OCI-LY3 (cell line): ENCODE measurements at regions not wholly inside any gene's neighbourhood (a gene's known extent, or its start where the extent isn't known, plus 50 kb on each side); places are given as distances from the start of the nearest gene placed in this dataset.

ENCODE experiments used
- H2AFZ ChIP-seq: fragments of 200-600, 300-600 bp; shearing (Covaris generic); 2 replicates; pipeline ENCODE4 v1.6.0; 2014; ENCODE audit warnings: antibody characterized with exemption, low read depth, low read length
- H3K27ac ChIP-seq: fragments of 200-600, 300-600 bp; sonication (generic); 2 replicates; pipeline ENCODE4 v1.5.1; 2014; ENCODE audit warnings: mild to moderate bottlenecking, low read length, moderate library complexity, mixed read lengths
- H3K27me3 ChIP-seq: fragments of 200-600, 300-600 bp; sonication (generic); 2 replicates; pipeline ENCODE4 v1.6.1; 2014; ENCODE audit warnings: low read depth, low read length, mixed read lengths
- H3K36me3 ChIP-seq: fragments of 200-600, 300-600 bp; sonication (generic); replicated peaks from 2 replicates; pipeline ENCODE3; 2014; ENCODE audit warnings: low read depth, low read length, mixed read lengths
- H3K4me1 ChIP-seq: fragments of 300-600, 200-600 bp; sonication (generic); 2 replicates; pipeline ENCODE4 v1.6.1; 2014; ENCODE audit warnings: low read length, mixed read lengths
- H3K4me2 ChIP-seq: fragments of 200-600, 300-600 bp; sonication (generic); 2 replicates; pipeline ENCODE4 v1.6.1; 2014; ENCODE audit warnings: low read length, mixed read lengths
- H3K4me3 ChIP-seq: fragments of 300-600, 200-600 bp; sonication (generic); 2 replicates; pipeline ENCODE4 v1.5.1; 2014; ENCODE audit warnings: antibody characterized with exemption, mild to moderate bottlenecking, low read length, moderate library complexity
- H3K79me2 ChIP-seq: fragments of 300-600, 200-600 bp; shearing (Covaris generic); 2 replicates; pipeline ENCODE4 v1.6.1; 2014; ENCODE audit warnings: mild to moderate bottlenecking, low read length, mixed read lengths
- H3K9ac ChIP-seq: fragments of 300-600, 200-600 bp; shearing (Covaris generic); 2 replicates; pipeline ENCODE4 v1.6.0; 2014; ENCODE audit warnings: mild to moderate bottlenecking, low read length, moderate library complexity
- H3K9me3 ChIP-seq: fragments of 200-600, 300-600 bp; shearing (Covaris generic); 2 replicates; pipeline ENCODE4 v1.6.1; 2014; ENCODE audit warnings: low read length, mixed read lengths; ENCODE audit not compliant: insufficient read depth
- H4K20me1 ChIP-seq: fragments of 200-600, 300-600 bp; sonication (generic); 2 replicates; pipeline ENCODE4 v1.6.1; 2016; ENCODE audit warnings: low read length, mixed read lengths; ENCODE audit not compliant: insufficient read depth
- CTCF ChIP-seq: fragments of 200-600, 300-600 bp; sonication (generic); IDR thresholded peaks from 2 replicates; pipeline ENCODE4 v1.5.1; 2014; ENCODE audit warnings: antibody characterized with exemption, low read length, low read depth
- EZH2phosphoT487 ChIP-seq: fragments of 200-600 bp; shearing (Covaris generic); IDR thresholded peaks from 2 replicates; pipeline ENCODE4 v1.6.1; 2018; ENCODE audit warnings: antibody characterized with exemption, mixed run types, low read depth

DNA sequence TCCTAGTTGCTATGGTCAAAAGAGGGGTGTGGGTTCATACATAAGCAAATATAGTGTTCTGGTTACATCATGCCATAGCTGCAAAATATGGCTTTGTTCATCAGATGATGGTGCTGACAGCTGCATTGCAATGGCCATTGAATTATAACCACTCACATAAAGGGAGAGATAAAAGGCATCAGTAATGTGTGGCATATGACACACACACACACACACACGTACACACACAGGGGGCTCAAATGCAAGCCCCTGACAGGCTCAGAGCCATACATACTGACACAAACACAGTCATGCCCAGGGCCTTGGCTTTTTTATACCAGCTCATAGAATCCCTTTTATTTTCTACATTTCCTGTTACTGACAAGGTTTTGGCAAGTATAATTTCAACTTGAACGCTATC lies 698.9 kb downstream of the BCL11B start:
- TF ChIP-seq EZH2phosphoT487: no peak
- no peak for TF ChIP-seq CTCF
- no peak overlapping the region for H3K27ac ChIP-seq

DNA sequence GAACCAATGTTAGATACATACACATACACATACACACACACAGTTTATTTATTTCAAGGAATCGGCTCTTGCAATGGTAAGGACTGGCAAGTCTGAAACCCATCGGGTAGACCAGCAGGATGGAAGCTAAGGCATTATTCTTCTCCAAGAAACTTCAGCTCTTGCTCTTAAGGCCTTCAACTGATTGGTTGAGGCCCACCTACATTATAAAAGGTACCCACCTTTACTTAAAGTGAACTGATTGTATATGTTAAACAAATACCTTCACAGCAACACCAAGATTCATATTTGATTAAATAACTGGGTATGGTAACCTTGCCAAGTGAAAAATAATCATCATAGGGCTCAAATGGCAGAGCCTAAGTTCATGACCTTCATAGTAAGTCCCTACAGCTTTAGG lies 695.5 kb downstream of the BCL11B start:
- Histone ChIP-seq H2AFZ (no peak overlapping the region), H3K27me3 (peaks cover 7% of the 10 kb centered on the region), H3K27ac (no peak overlapping the region), H3K79me2 (no peaks in the 10 kb centered on the region), H4K20me1 (no peaks in the 10 kb centered on the region), H3K4me2 (no peak overlapping the region), H3K4me3 (no peak overlapping the region), H3K36me3 (no peaks in the 10 kb centered on the region), H3K9ac (no peak overlapping the region), H3K4me1 (no peaks in the 10 kb centered on the region), H3K9me3 (no peaks in the 10 kb centered on the region)
- no peak for TF ChIP-seq EZH2phosphoT487
- TF ChIP-seq CTCF: no peak

More for the DNA sequence above, 698.9 kb downstream of the BCL11B start:
- Histone ChIP-seq H3K4me3 (no peak overlapping the region), H3K27me3 (no peaks in the 10 kb centered on the region), H2AFZ (no peak overlapping the region), H3K4me1 (no peaks in the 10 kb centered on the region), H3K79me2 (no peaks in the 10 kb centered on the region), H3K9me3 (no peaks in the 10 kb centered on the region), H3K9ac (no peak overlapping the region), H3K4me2 (no peak overlapping the region), H3K36me3 (no peaks in the 10 kb centered on the region), H4K20me1 (no peaks in the 10 kb centered on the region)

DNA sequence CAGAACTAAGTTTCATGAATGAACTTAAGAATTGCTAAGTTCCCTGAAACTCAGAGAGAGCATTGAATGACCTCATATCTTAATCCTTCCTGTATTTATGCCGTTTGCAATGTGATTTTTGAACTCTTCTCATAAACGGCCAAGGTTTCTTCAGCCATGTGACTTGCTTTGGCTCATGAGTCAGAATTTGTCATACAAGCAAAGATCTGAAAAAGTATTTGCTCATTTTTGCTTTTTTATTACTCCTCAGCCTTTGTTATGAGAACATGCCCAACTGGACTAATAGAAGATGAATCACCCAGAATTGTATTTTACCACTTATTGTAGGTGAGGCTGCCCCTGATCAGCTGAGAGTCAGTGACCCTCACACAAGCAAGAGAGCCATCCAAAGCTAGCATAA lies 693.8 kb downstream of the BCL11B start:
- H3K79me2 ChIP-seq: no peaks in the 10 kb centered on the region
- no peak overlapping the region for H3K4me2 ChIP-seq
- H3K9me3 ChIP-seq: no peaks in the 10 kb centered on the region
- H3K36me3 ChIP-seq: no peaks in the 10 kb centered on the region
- H3K4me1 ChIP-seq: no peaks in the 10 kb centered on the region
- H4K20me1 ChIP-seq: no peaks in the 10 kb centered on the region
- peaks cover 22% of the 10 kb centered on the region for H3K27me3 ChIP-seq
- H3K9ac ChIP-seq: no peak overlapping the region
- no peak overlapping the region for H3K4me3 ChIP-seq
- H2AFZ ChIP-seq: no peak overlapping the region
- TF ChIP-seq CTCF (no peak), EZH2phosphoT487 (no peak)
- no peak overlapping the region for H3K27ac ChIP-seq

DNA sequence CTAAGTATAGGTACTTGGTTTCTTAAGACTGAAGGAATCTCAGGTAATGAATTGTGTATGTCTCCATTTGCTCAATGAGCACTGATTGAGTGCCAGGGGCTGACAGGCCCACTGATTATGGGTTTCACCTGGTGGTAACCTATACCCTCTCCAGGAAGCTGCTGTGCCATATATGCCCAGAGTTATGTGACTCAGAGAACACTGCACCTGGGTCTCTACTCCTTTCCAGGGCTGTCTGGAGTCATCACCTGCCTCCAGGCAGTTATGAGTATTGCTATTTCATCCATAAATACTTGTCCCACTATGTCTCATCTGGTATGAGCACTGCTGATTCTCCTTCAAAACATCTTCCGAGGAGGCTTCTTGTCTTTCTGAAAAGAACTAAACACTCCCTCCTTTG lies 692.9 kb downstream of the BCL11B start:
- Histone ChIP-seq H3K4me3 (no peak overlapping the region), H3K27me3 (peaks cover 22% of the 10 kb centered on the region), H3K4me2 (no peak overlapping the region), H4K20me1 (no peaks in the 10 kb centered on the region), H3K79me2 (no peaks in the 10 kb centered on the region), H3K9me3 (no peaks in the 10 kb centered on the region), H3K4me1 (no peaks in the 10 kb centered on the region), H3K27ac (no peak overlapping the region), H3K9ac (no peak overlapping the region), H2AFZ (no peak overlapping the region), H3K36me3 (no peaks in the 10 kb centered on the region)
- TF ChIP-seq CTCF (no peak), EZH2phosphoT487 (no peak)
